Suprapubic skin (tissue), 3 donors: ENCODE measurements at regions not wholly inside any gene's neighbourhood (a gene's known extent, or its start where the extent isn't known, plus 50 kb on each side); places are given as distances from the start of the nearest gene placed in this dataset.

ENCODE experiments used
- CTCF ChIP-seq, 2 donors: fragments of 200-600 bp in 1 of 2; fragments of 450-650 bp in 1 of 2; sonication (generic) in 1 of 2; IDR thresholded peaks; one replicate each; pipeline ENCODE4 v1.5.1; 2016 to 2019; ENCODE audit warnings: antibody characterized with exemption in 2 of 2, mild to moderate bottlenecking in 1 of 2, moderate library complexity in 1 of 2
- POLR2A ChIP-seq, 2 donors: fragments of 450-650 bp; IDR thresholded peaks; one replicate each; pipeline ENCODE4 v1.6.1; 2017; ENCODE audit warnings: antibody characterized with exemption in 2 of 2, mild to moderate bottlenecking in 2 of 2, moderate library complexity in 2 of 2

DNA sequence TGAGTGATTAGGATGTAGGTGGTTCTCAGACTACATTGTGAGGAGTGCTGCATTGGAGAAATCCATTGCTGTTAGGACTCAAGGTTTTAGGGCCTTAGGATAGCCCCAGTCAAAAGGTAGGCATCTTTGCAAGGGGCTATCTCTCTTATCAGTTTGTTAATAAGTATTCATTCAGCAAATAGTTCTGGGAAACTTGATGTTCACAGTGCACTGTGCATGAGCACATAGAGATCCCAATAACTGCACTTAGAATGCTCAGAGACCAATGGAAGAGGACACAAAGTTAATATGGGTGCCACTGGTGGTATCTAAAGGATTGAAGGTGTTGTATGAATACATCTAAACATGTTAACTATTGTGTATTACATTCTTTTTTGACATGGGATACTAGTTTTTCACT, 131.4 kb downstream of the KIF4B start:
- TF ChIP-seq POLR2A (IDR thresholded peaks at IDR 0.05) (no peak), CTCF (IDR thresholded peaks at IDR 0.05) (no peak)
